ENCODE measurements at regions not wholly inside any gene's neighbourhood (a gene's known extent, or its start where the extent isn't known, plus 50 kb on each side); places are given as distances from the start of the nearest gene placed in this dataset.

- no peaks in the 10 kb centered on the region for H3K9me3 ChIP-seq (ENCODE audit: control insufficient read depth, insufficient read depth, low read length)
- H3K9me3 Mint-ChIP-seq: peaks cover 2 to 10% of the 10 kb centered on the region in 2 donors
- TF ChIP-seq, protein P1, sequence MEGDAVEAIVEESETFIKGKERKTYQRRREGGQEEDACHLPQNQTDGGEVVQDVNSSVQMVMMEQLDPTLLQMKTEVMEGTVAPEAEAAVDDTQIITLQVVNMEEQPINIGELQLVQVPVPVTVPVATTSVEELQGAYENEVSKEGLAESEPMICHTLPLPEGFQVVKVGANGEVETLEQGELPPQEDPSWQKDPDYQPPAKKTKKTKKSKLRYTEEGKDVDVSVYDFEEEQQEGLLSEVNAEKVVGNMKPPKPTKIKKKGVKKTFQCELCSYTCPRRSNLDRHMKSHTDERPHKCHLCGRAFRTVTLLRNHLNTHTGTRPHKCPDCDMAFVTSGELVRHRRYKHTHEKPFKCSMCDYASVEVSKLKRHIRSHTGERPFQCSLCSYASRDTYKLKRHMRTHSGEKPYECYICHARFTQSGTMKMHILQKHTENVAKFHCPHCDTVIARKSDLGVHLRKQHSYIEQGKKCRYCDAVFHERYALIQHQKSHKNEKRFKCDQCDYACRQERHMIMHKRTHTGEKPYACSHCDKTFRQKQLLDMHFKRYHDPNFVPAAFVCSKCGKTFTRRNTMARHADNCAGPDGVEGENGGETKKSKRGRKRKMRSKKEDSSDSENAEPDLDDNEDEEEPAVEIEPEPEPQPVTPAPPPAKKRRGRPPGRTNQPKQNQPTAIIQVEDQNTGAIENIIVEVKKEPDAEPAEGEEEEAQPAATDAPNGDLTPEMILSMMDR (IDR thresholded peaks at IDR 0.05): no peak
- H3K4me1 Mint-ChIP-seq: peaks cover 64 to 77% of the 10 kb centered on the region in 2 donors
- no peaks in the 10 kb centered on the region for H3K27me3 ChIP-seq (ENCODE audit: control insufficient read depth, insufficient read depth, low read length)
- H3K4me3 ChIP-seq (ENCODE audit: low read length): no peak overlapping the region
- DNase-seq (no peak), ATAC-seq (no peak)
- H3K4me1 ChIP-seq (ENCODE audit: control insufficient read depth, insufficient read depth, low read length): peaks cover 16% of the 10 kb centered on the region
- WGBS (ENCODE audit: insufficient coverage): 90% methylated on average over 1 of the region's 1 CpG
- H3K27ac Mint-ChIP-seq: no peak overlapping the region
- peaks cover 8% of the 10 kb centered on the region for H3K36me3 Mint-ChIP-seq
- no peaks in the 10 kb centered on the region for H3K36me3 ChIP-seq (ENCODE audit: control insufficient read depth, insufficient read depth, low read length)
- peak overlapping the region; percentile 14 for H3K4me3 Mint-ChIP-seq
- H3K27ac ChIP-seq (ENCODE audit: low read length): no peak overlapping the region
- H3K27me3 Mint-ChIP-seq (ENCODE audit: low read depth in 2 of 2): no peaks in the 10 kb centered on the region
- intact Hi-C loops (cut with micrococcal nuclease): no loop called here
Observed at GRCh38 chr4:108529102-108529501, 91.3 kb upstream of the RPL34 start.

DNA sequence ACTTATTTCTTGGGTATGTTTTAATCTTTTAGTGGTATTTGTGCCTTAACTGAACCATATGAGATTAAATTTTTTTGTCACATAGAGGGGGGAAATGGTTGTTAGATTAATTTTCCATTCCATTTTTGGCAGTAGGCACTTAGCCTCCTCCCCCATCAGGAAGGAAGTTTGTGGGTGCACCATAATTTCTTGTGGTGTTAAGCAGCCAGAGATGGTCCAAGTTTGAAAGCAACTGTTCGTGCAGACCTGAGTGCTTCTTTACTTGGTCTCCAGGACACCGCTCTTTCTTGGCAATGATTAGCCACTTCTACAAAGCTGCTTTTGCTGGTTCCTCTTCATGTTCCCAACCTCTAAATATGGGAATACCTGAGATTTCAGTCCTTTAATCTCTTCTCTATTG is 92.7 kb upstream of the RPL34 start:
- Mint-ChIP-seq H3K4me3 (peak overlapping the region; percentile 69), H3K27me3 (ENCODE audit: low read depth in 2 of 2) (no peaks in the 10 kb centered on the region), H3K4me1 (peaks cover 50 to 68% of the 10 kb centered on the region in 2 donors), H3K36me3 (peaks cover 8% of the 10 kb centered on the region), H3K9me3 (peaks cover 2 to 10% of the 10 kb centered on the region in 2 donors), H3K27ac (peak overlapping the region; percentile 14 to 73)
- no peaks in the 10 kb centered on the region for H3K27me3 ChIP-seq (ENCODE audit: control insufficient read depth, insufficient read depth, low read length)
- intact Hi-C loops (cut with micrococcal nuclease): no loop called here
- peak in 1 of 2 donors; percentile 54 for DNase-seq
- H3K36me3 ChIP-seq (ENCODE audit: control insufficient read depth, insufficient read depth, low read length): no peaks in the 10 kb centered on the region
- H3K27ac ChIP-seq (ENCODE audit: low read length): no peak overlapping the region
- no peak overlapping the region for H3K4me3 ChIP-seq (ENCODE audit: low read length)
- WGBS (ENCODE audit: insufficient coverage): 3% methylated on average over 2 of the region's 2 CpGs
- TF ChIP-seq, protein P1 (IDR thresholded peaks at IDR 0.05): no peak
- peak in 2 of 3 donors; percentile 36 to 74 for ATAC-seq
- no peaks in the 10 kb centered on the region for H3K9me3 ChIP-seq (ENCODE audit: control insufficient read depth, insufficient read depth, low read length)
- H3K4me1 ChIP-seq (ENCODE audit: control insufficient read depth, insufficient read depth, low read length): peaks cover 16% of the 10 kb centered on the region

DNA sequence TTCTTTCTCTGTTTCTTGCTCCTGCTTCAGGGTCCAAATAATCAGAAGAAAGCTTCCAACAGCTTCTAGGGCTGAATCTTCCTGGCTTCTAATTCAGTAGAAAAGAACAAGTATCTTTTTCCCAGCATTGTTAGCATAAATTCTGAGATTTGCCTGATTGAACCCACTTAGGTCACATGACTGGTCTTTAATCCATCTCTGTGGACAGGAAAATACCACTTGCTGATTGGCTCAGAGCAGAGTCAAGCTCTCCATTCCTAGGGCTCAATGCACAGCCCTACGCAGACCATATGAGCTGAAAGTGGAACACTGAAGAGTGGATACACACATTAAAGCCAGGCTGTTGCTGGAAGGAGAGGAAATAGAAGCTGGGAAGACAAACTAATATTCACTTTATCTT is 99.6 kb upstream of the RPL34 start:
- intact Hi-C loops (cut with micrococcal nuclease): no loop called here
- Mint-ChIP-seq H3K27ac (no peak overlapping the region), H3K4me1 (peaks cover 18 to 19% of the 10 kb centered on the region in 2 donors), H3K27me3 (ENCODE audit: low read depth in 2 of 2) (no peaks in the 10 kb centered on the region), H3K4me3 (no peak overlapping the region), H3K9me3 (peaks cover 0 to 2% of the 10 kb centered on the region in 2 donors), H3K36me3 (peaks cover 8% of the 10 kb centered on the region)
- Histone ChIP-seq H3K27ac (ENCODE audit: low read length) (no peak overlapping the region), H3K36me3 (ENCODE audit: control insufficient read depth, insufficient read depth, low read length) (no peaks in the 10 kb centered on the region), H3K9me3 (ENCODE audit: control insufficient read depth, insufficient read depth, low read length) (no peaks in the 10 kb centered on the region), H3K27me3 (ENCODE audit: control insufficient read depth, insufficient read depth, low read length) (no peaks in the 10 kb centered on the region), H3K4me3 (ENCODE audit: low read length) (no peak overlapping the region), H3K4me1 (ENCODE audit: control insufficient read depth, insufficient read depth, low read length) (no peaks in the 10 kb centered on the region)
- ATAC-seq (no peak), DNase-seq (no peak)
- WGBS (ENCODE audit: insufficient coverage): 100% methylated on average over 1 of the region's 1 CpG
- TF ChIP-seq, protein P1 (IDR thresholded peaks at IDR 0.05): no peak

DNA sequence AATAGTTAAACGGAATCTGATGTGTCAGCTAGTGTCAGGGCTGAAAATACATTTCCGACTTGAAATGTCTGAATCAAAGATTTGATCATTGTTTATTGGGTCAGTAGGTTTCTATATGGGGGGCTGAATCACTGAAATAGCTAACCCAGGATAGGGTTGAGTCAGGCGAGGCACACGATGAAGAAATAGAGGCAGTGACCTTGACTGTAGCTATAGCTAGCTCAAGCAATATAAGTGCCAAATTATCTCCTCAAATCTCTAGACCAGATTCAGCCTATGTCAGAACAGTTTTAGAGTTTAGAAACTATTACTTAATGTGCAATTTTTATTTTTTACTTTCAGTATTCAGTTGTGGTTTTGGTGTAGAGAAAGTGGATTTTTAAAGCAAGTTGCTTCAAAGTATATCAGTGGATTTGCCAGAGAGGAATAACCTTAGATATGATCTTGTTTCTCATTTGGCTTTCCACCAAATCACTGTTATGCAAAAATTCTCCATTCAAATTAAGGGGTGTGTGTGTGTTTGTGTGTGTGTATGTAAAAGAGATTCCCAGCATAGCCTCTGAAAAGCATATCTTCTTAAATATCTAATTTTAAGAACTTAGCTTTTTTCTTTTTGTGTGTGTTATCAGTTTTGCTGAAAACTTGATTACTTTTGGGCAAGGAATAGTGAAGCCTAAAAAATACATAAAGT is 100.3 kb upstream of the RPL34 start:
- WGBS (ENCODE audit: insufficient coverage): 54% methylated on average over 4 of the region's 4 CpGs
- no peaks in the 10 kb centered on the region for H3K36me3 ChIP-seq (ENCODE audit: control insufficient read depth, insufficient read depth, low read length)
- H3K4me1 ChIP-seq (ENCODE audit: control insufficient read depth, insufficient read depth, low read length): no peaks in the 10 kb centered on the region
- Mint-ChIP-seq H3K4me1 (peaks cover 16 to 18% of the 10 kb centered on the region in 2 donors), H3K27ac (peak overlapping the region in 1 of 2 donors; percentile 36), H3K36me3 (peaks cover 6% of the 10 kb centered on the region), H3K9me3 (peaks cover 0 to under 1% of the 10 kb centered on the region in 2 donors), H3K4me3 (no peak overlapping the region), H3K27me3 (ENCODE audit: low read depth in 2 of 2) (peaks cover 0 to 6% of the 10 kb centered on the region in 2 donors)
- H3K27ac ChIP-seq (ENCODE audit: low read length): no peak overlapping the region
- no peak overlapping the region for H3K4me3 ChIP-seq (ENCODE audit: low read length)
- no peak for DNase-seq
- H3K9me3 ChIP-seq (ENCODE audit: control insufficient read depth, insufficient read depth, low read length): no peaks in the 10 kb centered on the region
- TF ChIP-seq, protein P1 (IDR thresholded peaks at IDR 0.05): no peak
- intact Hi-C loops (cut with micrococcal nuclease): no loop called here
- H3K27me3 ChIP-seq (ENCODE audit: control insufficient read depth, insufficient read depth, low read length): no peaks in the 10 kb centered on the region
- ATAC-seq: no peak
